ENCODE measurements at regions not wholly inside any gene's neighbourhood (a gene's known extent, or its start where the extent isn't known, plus 50 kb on each side); places are given as distances from the start of the nearest gene placed in this dataset.

DNA sequence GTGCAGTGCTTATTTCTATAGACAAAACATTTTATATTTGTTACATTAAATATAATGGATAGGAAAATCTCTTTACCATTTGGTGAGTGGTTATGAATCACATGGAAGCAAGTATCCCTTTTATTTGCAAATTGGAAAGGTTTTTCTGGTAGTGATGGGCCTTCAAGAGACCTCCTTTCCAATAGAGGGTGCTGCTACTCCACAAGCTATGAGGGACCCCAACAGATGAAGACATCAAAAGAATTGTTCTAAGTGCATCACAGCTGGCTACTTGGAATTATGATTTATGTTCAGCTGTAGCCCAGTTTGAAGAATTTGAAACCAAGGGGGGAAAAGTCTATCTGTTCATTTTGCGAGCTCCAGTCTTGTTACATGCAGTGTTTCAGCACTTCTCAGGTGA lies 493.7 kb upstream of the SGCD start:
- no peak for TF ChIP-seq EZH2phosphoT487 (conservative IDR thresholded peaks at IDR 0.05; ENCODE audit: low read length)
- TF ChIP-seq, protein P1, sequence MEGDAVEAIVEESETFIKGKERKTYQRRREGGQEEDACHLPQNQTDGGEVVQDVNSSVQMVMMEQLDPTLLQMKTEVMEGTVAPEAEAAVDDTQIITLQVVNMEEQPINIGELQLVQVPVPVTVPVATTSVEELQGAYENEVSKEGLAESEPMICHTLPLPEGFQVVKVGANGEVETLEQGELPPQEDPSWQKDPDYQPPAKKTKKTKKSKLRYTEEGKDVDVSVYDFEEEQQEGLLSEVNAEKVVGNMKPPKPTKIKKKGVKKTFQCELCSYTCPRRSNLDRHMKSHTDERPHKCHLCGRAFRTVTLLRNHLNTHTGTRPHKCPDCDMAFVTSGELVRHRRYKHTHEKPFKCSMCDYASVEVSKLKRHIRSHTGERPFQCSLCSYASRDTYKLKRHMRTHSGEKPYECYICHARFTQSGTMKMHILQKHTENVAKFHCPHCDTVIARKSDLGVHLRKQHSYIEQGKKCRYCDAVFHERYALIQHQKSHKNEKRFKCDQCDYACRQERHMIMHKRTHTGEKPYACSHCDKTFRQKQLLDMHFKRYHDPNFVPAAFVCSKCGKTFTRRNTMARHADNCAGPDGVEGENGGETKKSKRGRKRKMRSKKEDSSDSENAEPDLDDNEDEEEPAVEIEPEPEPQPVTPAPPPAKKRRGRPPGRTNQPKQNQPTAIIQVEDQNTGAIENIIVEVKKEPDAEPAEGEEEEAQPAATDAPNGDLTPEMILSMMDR (IDR thresholded peaks at IDR 0.05; ENCODE audit: insufficient read depth, low read length, poor library complexity, severe bottlenecking), result no peak
- Histone ChIP-seq H3K9me2 (replicated peaks; ENCODE audit: insufficient read depth, low read length) (no peaks in the 10 kb centered on the region), H3K27me3 (ENCODE audit: low read length) (no peaks in the 10 kb centered on the region)

GRCh38 chr5:155834271-155834975 lies 492.5 kb upstream of the SGCD start:
- Histone ChIP-seq H3F3A (ENCODE audit: insufficient read depth) (no peaks in the 10 kb centered on the region), H2AFZ (ENCODE audit: low read depth, low read length, severe bottlenecking) (no peak overlapping the region), H3K4me3 (ENCODE audit: insufficient read depth, low read length, poor library complexity, severe bottlenecking) (no peak overlapping the region), H3K9me2 (replicated peaks; ENCODE audit: insufficient read depth, low read length) (no peaks in the 10 kb centered on the region), H3K9ac (ENCODE audit: low read length) (no peak overlapping the region), H3K27ac (ENCODE audit: low read depth, low read length) (no peak overlapping the region), H3K79me2 (ENCODE audit: insufficient read depth, low read length) (no peaks in the 10 kb centered on the region), H3K36me3 (ENCODE audit: low read length) (no peaks in the 10 kb centered on the region), H3K9me3 (ENCODE audit: insufficient read depth, low read length) (no peaks in the 10 kb centered on the region), H3K27me3 (ENCODE audit: low read length) (no peaks in the 10 kb centered on the region), H4K20me1 (ENCODE audit: low read depth, low read length) (no peaks in the 10 kb centered on the region), H3K4me2 (ENCODE audit: low read depth, low read length, poor library complexity, severe bottlenecking) (no peak overlapping the region)
- no peak for TF ChIP-seq EZH2phosphoT487 (conservative IDR thresholded peaks at IDR 0.05; ENCODE audit: low read length)
- TF ChIP-seq, protein P1 (IDR thresholded peaks at IDR 0.05; ENCODE audit: insufficient read depth, low read length, poor library complexity, severe bottlenecking), result no peak

More for the DNA sequence above, 493.7 kb upstream of the SGCD start:
- Histone ChIP-seq H3K4me3 (ENCODE audit: insufficient read depth, low read length, poor library complexity, severe bottlenecking) (no peak overlapping the region), H3K4me2 (ENCODE audit: low read depth, low read length, poor library complexity, severe bottlenecking) (no peak overlapping the region), H3K79me2 (ENCODE audit: insufficient read depth, low read length) (no peaks in the 10 kb centered on the region), H3F3A (ENCODE audit: insufficient read depth) (no peaks in the 10 kb centered on the region), H4K20me1 (ENCODE audit: low read depth, low read length) (no peaks in the 10 kb centered on the region), H3K9me3 (ENCODE audit: insufficient read depth, low read length) (no peaks in the 10 kb centered on the region), H3K27ac (ENCODE audit: low read depth, low read length) (no peak overlapping the region), H3K36me3 (ENCODE audit: low read length) (no peaks in the 10 kb centered on the region), H2AFZ (ENCODE audit: low read depth, low read length, severe bottlenecking) (no peak overlapping the region), H3K9ac (ENCODE audit: low read length) (no peak overlapping the region)

GRCh38 chr5:155836089-155836803 lies 490.7 kb upstream of the SGCD start:
- Histone ChIP-seq H3K9me3 (ENCODE audit: insufficient read depth, low read length) (no peaks in the 10 kb centered on the region), H4K20me1 (ENCODE audit: low read depth, low read length) (no peaks in the 10 kb centered on the region), H3K9ac (ENCODE audit: low read length) (no peak overlapping the region), H3K36me3 (ENCODE audit: low read length) (no peaks in the 10 kb centered on the region), H3K27ac (ENCODE audit: low read depth, low read length) (no peak overlapping the region), H3K4me2 (ENCODE audit: low read depth, low read length, poor library complexity, severe bottlenecking) (no peak overlapping the region), H3K4me3 (ENCODE audit: insufficient read depth, low read length, poor library complexity, severe bottlenecking) (no peak overlapping the region), H3K9me2 (replicated peaks; ENCODE audit: insufficient read depth, low read length) (no peaks in the 10 kb centered on the region), H2AFZ (ENCODE audit: low read depth, low read length, severe bottlenecking) (no peak overlapping the region), H3K79me2 (ENCODE audit: insufficient read depth, low read length) (no peaks in the 10 kb centered on the region), H3F3A (ENCODE audit: insufficient read depth) (no peaks in the 10 kb centered on the region), H3K27me3 (ENCODE audit: low read length) (no peaks in the 10 kb centered on the region)
- TF ChIP-seq, protein P1 (IDR thresholded peaks at IDR 0.05; ENCODE audit: insufficient read depth, low read length, poor library complexity, severe bottlenecking), result no peak
- TF ChIP-seq EZH2phosphoT487 (conservative IDR thresholded peaks at IDR 0.05; ENCODE audit: low read length), result no peak
